DOHH2 (cell line): ENCODE measurements at regions not wholly inside any gene's neighbourhood (a gene's known extent, or its start where the extent isn't known, plus 50 kb on each side); places are given as distances from the start of the nearest gene placed in this dataset.

Experiments used
- CTCF ChIP-seq: fragments of 200-600 bp; sonication (generic); IDR thresholded peaks from one replicate; pipeline ENCODE4 v1.5.1; 2014; ENCODE audit warnings: antibody characterized with exemption, mild to moderate bottlenecking, low read depth, low read length; ENCODE audit not compliant: poor library complexity, severe bottlenecking
- EZH2phosphoT487 ChIP-seq: fragments of 200-600 bp; sonication (generic); IDR thresholded peaks from 2 replicates; pipeline ENCODE4 v1.6.1; 2017; ENCODE audit warnings: borderline replicate concordance, mild to moderate bottlenecking, antibody characterized with exemption, low read length, moderate library complexity, mixed read lengths

- TF ChIP-seq CTCF = no peak
- no peak for TF ChIP-seq EZH2phosphoT487
These were observed 355.3 kb downstream of the SOX9 start for GRCh38 chr17:72476134-72476533.
